HG03378 (cell line): ENCODE measurements at regions not wholly inside any gene's neighbourhood (a gene's known extent, or its start where the extent isn't known, plus 50 kb on each side); places are given as distances from the start of the nearest gene placed in this dataset.

Source experiments
- ATAC-seq: cut with Tn5 transposase; IDR thresholded peaks from one replicate; pipeline ENCODE4 v1.9.1; 2021; ENCODE audit warnings: mild to moderate bottlenecking, moderate library complexity; ENCODE audit not compliant: unreplicated experiment

- ATAC-seq, result no peak
Observed at GRCh38 chr13:85316506-85317025, 482.7 kb downstream of the SLITRK6 start.

GRCh38 chr13:85314686-85315085 is 484.5 kb downstream of the SLITRK6 start:
- no peak for ATAC-seq

- ATAC-seq, result no peak
Observed at GRCh38 chr13:85313761-85314503, 485.3 kb downstream of the SLITRK6 start.

GRCh38 chr13:85312071-85312470 is 487.1 kb downstream of the SLITRK6 start:
- ATAC-seq, result no peak

- ATAC-seq, result no peak
Observed at GRCh38 chr13:85303630-85304029, 495.6 kb downstream of the SLITRK6 start.

GRCh38 chr13:85298387-85298924 is 500.8 kb downstream of the SLITRK6 start:
- ATAC-seq, result no peak

- no peak for ATAC-seq
Observed at GRCh38 chr13:85288698-85289097, 510.5 kb downstream of the SLITRK6 start.

- ATAC-seq, result no peak
Observed at GRCh38 chr13:85287528-85287927, 511.7 kb downstream of the SLITRK6 start.

- ATAC-seq, result no peak
Observed at GRCh38 chr13:85286081-85286480, 513.1 kb downstream of the SLITRK6 start.

GRCh38 chr13:85284349-85284748 is 514.9 kb downstream of the SLITRK6 start:
- no peak for ATAC-seq

GRCh38 chr13:85283408-85283807 is 515.8 kb downstream of the SLITRK6 start:
- ATAC-seq, result no peak

GRCh38 chr13:85282876-85283275 is 516.3 kb downstream of the SLITRK6 start:
- ATAC-seq, result no peak

- ATAC-seq, result no peak
Observed at GRCh38 chr13:85278851-85279250, 520.4 kb downstream of the SLITRK6 start.

- ATAC-seq, result no peak
Observed at GRCh38 chr13:85277748-85278147, 521.5 kb downstream of the SLITRK6 start.

- no peak for ATAC-seq
Observed at GRCh38 chr13:85266771-85267170, 532.4 kb downstream of the SLITRK6 start.

- ATAC-seq, result no peak
Observed at GRCh38 chr13:85266331-85266730, 532.9 kb downstream of the SLITRK6 start.

- no peak for ATAC-seq
Observed at GRCh38 chr13:85265296-85265695, 533.9 kb downstream of the SLITRK6 start.

- ATAC-seq, result no peak
Observed at GRCh38 chr13:85262499-85262898, 536.7 kb downstream of the SLITRK6 start.

GRCh38 chr13:85261757-85262346 is 537.4 kb downstream of the SLITRK6 start:
- no peak for ATAC-seq

GRCh38 chr13:85260896-85261295 is 538.3 kb downstream of the SLITRK6 start:
- no peak for ATAC-seq

- ATAC-seq, result no peak
Observed at GRCh38 chr13:85255978-85256377, 543.2 kb downstream of the SLITRK6 start.

- ATAC-seq, result no peak
Observed at GRCh38 chr13:85254641-85255040, 544.6 kb downstream of the SLITRK6 start.
